Transverse colon (tissue), 4 donors: ENCODE measurements at regions not wholly inside any gene's neighbourhood (a gene's known extent, or its start where the extent isn't known, plus 50 kb on each side); places are given as distances from the start of the nearest gene placed in this dataset.
"Not testable (repeated sequence)": the region's sequence is repeated elsewhere in the genome, so short reads cannot be mapped to it uniquely, and the experiment has no call there.

ENCODE experiments used
- DNase-seq: peaks from one replicate; pipeline ENCODE4 v3.0.0-alpha.2; 2019
- H3K27ac ChIP-seq, 4 donors: fragments of 200-600 bp; sonication (generic); 2 replicates each; pipeline ENCODE4 v1.5.1; 2016 to 2018; ENCODE audit warnings: inconsistent platforms in 4 of 4
- H3K27me3 ChIP-seq: fragments of 200-600 bp; sonication (generic); 2 replicates; pipeline ENCODE4 v1.5.1; 2017; ENCODE audit warnings: inconsistent platforms
- H3K36me3 ChIP-seq, 4 donors: fragments of 200-600 bp; sonication (generic); 2 replicates each; pipeline ENCODE4 v1.5.1; 2017 to 2019; ENCODE audit warnings: inconsistent platforms in 4 of 4
- H3K4me1 ChIP-seq, 4 donors: fragments of 200-600 bp; sonication (generic); 2 replicates each; pipeline ENCODE4 v1.5.1; 2017 to 2020; ENCODE audit warnings: inconsistent platforms in 4 of 4
- H3K4me3 ChIP-seq, 4 donors: fragments of 200-600 bp; sonication (generic); 1 replicate in 1 of 4; 2 replicates in 3 of 4; pipeline versions ENCODE4 v1.5.1 to v1.6.1; 2017 to 2019; ENCODE audit warnings: inconsistent platforms in 4 of 4
- H3K9me3 ChIP-seq, 2 donors: fragments of 200-600 bp; sonication (generic); 2 replicates each; pipeline ENCODE4 v1.5.1; 2017 to 2019; ENCODE audit warnings: inconsistent platforms in 2 of 2
- CTCF ChIP-seq, 5 experiments: fragments of 200-600 bp in 3 of 5; fragments of 450-650 bp in 2 of 5; sonication (generic) in 3 of 5; IDR thresholded peaks; 1 replicate in 2 of 5; 2 replicates in 3 of 5; pipeline ENCODE4 v1.5.1; 2016 to 2017; ENCODE audit warnings: antibody characterized with exemption in 5 of 5, inconsistent platforms in 3 of 5, mild to moderate bottlenecking in 2 of 5, moderate library complexity in 1 of 5
- EP300 ChIP-seq: sonication (generic); formaldehyde crosslinking; IDR thresholded peaks from one replicate; pipeline ENCODE4 v1.6.1; 2017; ENCODE audit warnings: antibody characterized with exemption, low read depth
- POLR2A ChIP-seq: fragments of 450-650 bp; IDR thresholded peaks from one replicate; pipeline ENCODE4 v1.6.1; 2016; ENCODE audit warnings: antibody characterized with exemption, mild to moderate bottlenecking, moderate library complexity
- POLR2AphosphoS5 ChIP-seq, 3 donors: sonication (generic); formaldehyde crosslinking; IDR thresholded peaks; one replicate each; pipeline ENCODE4 v1.6.1; 2016; ENCODE audit warnings: antibody characterized with exemption in 3 of 3
- WGBS, 2 donors: methylation state at CpG; one replicate each; pipeline ENCODE4 v1.1.5; 2018; ENCODE audit warnings: low coverage in 1 of 2; 5-methylcytosine and 5-hydroxymethylcytosine counted together
- in situ Hi-C, 4 donors: fragments of 200-750 bp; cut with MboI; loops; one replicate each; pipeline versions ENCODE4 v1.15.0 to v1.15.1; 2017; ENCODE audit warnings: low sequenced_read_pairs in 3 of 4, low pct_ligation_motif_present in 1 of 4, low pct_unique_long_range_greater_than_20kb in 1 of 4
- intact Hi-C: fragments of 100-400 bp; cut with DNase I; formaldehyde crosslinking; loops from one replicate; pipeline ENCODE4 v1.15.1; 2023; ENCODE audit warnings: low total_unique reads

DNA sequence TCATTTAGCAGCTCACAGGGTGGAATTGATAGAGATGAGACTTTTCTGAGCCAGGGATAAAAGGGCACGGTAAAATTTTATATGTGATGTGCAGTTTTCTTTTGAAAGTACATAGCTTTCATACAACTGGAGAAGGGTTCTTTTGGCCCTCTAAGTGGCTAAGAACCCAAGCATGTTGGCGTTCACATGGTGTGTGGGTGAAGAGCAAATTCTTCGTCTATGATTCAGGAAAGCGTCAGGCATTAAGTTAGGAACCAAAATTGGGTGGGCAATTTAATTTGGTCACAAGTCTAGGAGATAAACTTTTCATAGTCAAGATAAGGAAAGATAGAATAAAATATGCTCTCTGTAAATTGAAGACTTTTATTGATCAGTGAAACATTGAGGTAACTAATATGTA, 153.9 kb downstream of the UTRN start:
- DNase-seq = no peak
- H3K4me1 ChIP-seq = no peaks in the 10 kb centered on the region
- intact Hi-C loops = no loop called here
- peaks cover 0 to 7% of the 10 kb centered on the region in 2 donors for H3K9me3 ChIP-seq
- H3K27me3 ChIP-seq = no peaks in the 10 kb centered on the region
- 97 to 100% methylated on average over 3 to 4 of the region's 4 CpGs for WGBS, 2 donors
- H3K36me3 ChIP-seq = peaks cover 0 to 65% (median 16%) of the 10 kb centered on the region in 4 donors
- in situ Hi-C loops = no loop called here
- no peak overlapping the region for H3K4me3 ChIP-seq
- TF ChIP-seq POLR2A = no peak
- TF ChIP-seq EP300 = no peak
- TF ChIP-seq POLR2AphosphoS5 (IDR thresholded peaks at IDR 0.05) = no peak
- no peak overlapping the region for H3K27ac ChIP-seq

GRCh38 chr6:144441801-144442200, 156.7 kb downstream of the UTRN start:
- H3K27me3 ChIP-seq, intact Hi-C loops, H3K4me1 ChIP-seq, DNase-seq, H3K9me3 ChIP-seq, in situ Hi-C loops, H3K27ac ChIP-seq, H3K4me3 ChIP-seq: not testable (repeated sequence)
- 100% methylated on average over 1 to 3 of the region's 3 CpGs for WGBS, 2 donors
- H3K36me3 ChIP-seq = peaks cover 0 to 57% (median 16%) of the 10 kb centered on the region in 4 donors

DNA sequence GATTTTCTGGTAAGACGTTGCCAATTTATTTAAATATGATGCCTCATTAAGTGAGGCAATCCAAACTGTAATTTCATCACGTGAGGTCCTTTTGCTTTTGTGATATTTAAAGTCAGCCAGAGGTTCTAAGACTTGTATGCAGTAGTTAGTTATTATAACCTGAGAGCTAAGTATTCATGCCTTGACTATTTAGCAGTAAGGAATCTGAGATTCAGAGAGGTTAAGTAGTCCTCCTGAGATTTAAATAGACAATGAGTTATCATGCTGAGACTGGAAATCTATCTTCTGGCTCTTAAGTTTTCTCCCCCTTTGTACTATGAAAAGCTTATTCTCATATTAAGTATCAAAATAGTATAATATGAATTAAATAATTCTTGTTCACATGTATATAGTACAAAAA, 158.0 kb downstream of the UTRN start:
- Histone ChIP-seq H3K36me3 (peaks cover 0 to 58% (median 16%) of the 10 kb centered on the region in 4 donors), H3K4me1 (no peaks in the 10 kb centered on the region), H3K4me3 (no peak overlapping the region), H3K9me3 (peaks cover 0 to 7% of the 10 kb centered on the region in 2 donors), H3K27me3 (no peaks in the 10 kb centered on the region), H3K27ac (no peak overlapping the region)
- 96 to 100% methylated on average over 2 of the region's 2 CpGs for WGBS, 2 donors
- in situ Hi-C loops (no loop called here), intact Hi-C loops (no loop called here)
- TF ChIP-seq CTCF (IDR thresholded peaks at IDR 0.05) (no peak), EP300 (no peak), POLR2A (no peak), POLR2AphosphoS5 (IDR thresholded peaks at IDR 0.05) (no peak)
- no peak for DNase-seq

- H3K27me3 ChIP-seq = no peaks in the 10 kb centered on the region
- H3K27ac ChIP-seq = no peak overlapping the region
- no peaks in the 10 kb centered on the region for H3K4me1 ChIP-seq
- WGBS, 2 donors = 89 to 97% methylated on average over 1 of the region's 1 CpG
- H3K36me3 ChIP-seq = peaks cover 0 to 27% (median 12%) of the 10 kb centered on the region in 4 donors
- intact Hi-C loops = no loop called here
- H3K4me3 ChIP-seq = no peak overlapping the region
- TF ChIP-seq POLR2AphosphoS5 (IDR thresholded peaks at IDR 0.05) = no peak
- no peak for TF ChIP-seq POLR2A
- no peak for TF ChIP-seq EP300
- TF ChIP-seq CTCF (IDR thresholded peaks at IDR 0.05) = no peak
- in situ Hi-C loops = no loop called here
- DNase-seq = no peak
- H3K9me3 ChIP-seq = no peaks in the 10 kb centered on the region
These were observed 162.3 kb downstream of the UTRN start for GRCh38 chr6:144447472-144447871.

GRCh38 chr6:144449218-144449617, 164.1 kb downstream of the UTRN start:
- DNase-seq = no peak
- TF ChIP-seq EP300 (no peak), POLR2A (no peak), CTCF (IDR thresholded peaks at IDR 0.05) (no peak), POLR2AphosphoS5 (IDR thresholded peaks at IDR 0.05) (no peak)
- 95 to 100% methylated on average over 4 to 7 of the region's 7 CpGs for WGBS, 2 donors
- H3K9me3 ChIP-seq = no peaks in the 10 kb centered on the region
- in situ Hi-C loops (no loop called here), intact Hi-C loops (no loop called here)
- H3K36me3 ChIP-seq = peaks cover 0 to 24% (median 12%) of the 10 kb centered on the region in 4 donors
- no peak overlapping the region for H3K27ac ChIP-seq
- H3K4me1 ChIP-seq = no peaks in the 10 kb centered on the region
- H3K4me3 ChIP-seq = no peak overlapping the region
- no peaks in the 10 kb centered on the region for H3K27me3 ChIP-seq
